ENCODE measurements at regions not wholly inside any gene's neighbourhood (a gene's known extent, or its start where the extent isn't known, plus 50 kb on each side); places are given as distances from the start of the nearest gene placed in this dataset.

DNA sequence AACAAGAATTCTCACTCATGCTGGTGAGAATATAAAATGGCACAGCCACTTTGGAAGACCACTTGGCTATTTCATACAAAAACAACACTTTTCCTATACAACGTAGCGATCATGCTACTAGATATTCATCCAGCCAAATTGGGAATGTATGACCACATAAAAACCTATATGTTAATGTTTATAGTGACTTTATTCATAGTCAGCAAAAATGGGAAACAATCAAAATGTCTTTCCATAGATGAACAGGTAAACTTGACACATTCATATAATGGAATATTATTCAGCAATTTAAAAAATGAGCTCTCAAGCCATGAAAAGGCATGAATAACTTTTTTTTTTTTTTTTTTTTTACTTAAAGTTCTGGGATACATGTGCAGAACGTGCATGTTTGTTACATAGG is 445.2 kb downstream of the ZBBX start:
- Histone ChIP-seq H3K9me3 (ENCODE audit: control insufficient read depth, insufficient read depth, low read length) (no peaks in the 10 kb centered on the region), H3K4me1 (ENCODE audit: control insufficient read depth, low read length) (no peaks in the 10 kb centered on the region), H3F3A (ENCODE audit: control insufficient read depth, insufficient read depth) (no peaks in the 10 kb centered on the region), H3K4me2 (ENCODE audit: low read length) (no peak overlapping the region), H3K27ac (ENCODE audit: low read depth, low read length) (no peak overlapping the region), H3K4me3 (ENCODE audit: low read length) (no peak overlapping the region), H3K79me2 (ENCODE audit: control insufficient read depth, low read length) (no peaks in the 10 kb centered on the region), H3K9me2 (replicated peaks; ENCODE audit: control insufficient read depth, low read length) (no peaks in the 10 kb centered on the region), H3K36me3 (ENCODE audit: control insufficient read depth, low read length) (no peaks in the 10 kb centered on the region), H3K27me3 (ENCODE audit: control insufficient read depth, low read length) (no peaks in the 10 kb centered on the region), H4K20me1 (ENCODE audit: control insufficient read depth, insufficient read depth, low read depth, low read length) (no peaks in the 10 kb centered on the region)
- TF ChIP-seq EZH2phosphoT487 (IDR thresholded peaks at IDR 0.05; ENCODE audit: borderline replicate concordance, low read length) (no peak), CTCF (IDR thresholded peaks at IDR 0.05; ENCODE audit: low read depth, low read length, poor library complexity, severe bottlenecking) (no peak)

DNA sequence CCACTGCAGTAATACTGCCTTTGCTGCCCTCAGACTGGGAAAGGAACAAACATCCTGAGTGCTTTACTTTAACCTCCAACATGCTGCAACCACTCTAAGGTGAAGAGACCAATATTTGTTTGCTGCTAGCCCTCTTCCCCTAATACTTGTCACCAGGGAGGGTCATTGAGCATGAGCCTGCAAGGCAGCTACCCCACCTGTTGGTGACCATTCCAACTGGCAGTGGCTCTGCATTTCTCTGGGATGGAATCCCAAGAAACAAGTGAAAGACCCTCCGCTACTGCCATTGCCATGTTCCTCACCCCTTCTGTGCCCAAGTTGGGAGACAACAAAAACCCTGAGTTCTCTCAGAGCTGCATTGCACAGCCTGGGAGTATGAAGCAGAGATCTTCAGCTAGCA is 462.7 kb downstream of the ZBBX start:
- Histone ChIP-seq H3K27me3 (ENCODE audit: control insufficient read depth, low read length) (no peaks in the 10 kb centered on the region), H4K20me1 (ENCODE audit: control insufficient read depth, insufficient read depth, low read depth, low read length) (no peaks in the 10 kb centered on the region), H3K36me3 (ENCODE audit: control insufficient read depth, low read length) (no peaks in the 10 kb centered on the region), H3F3A (ENCODE audit: control insufficient read depth, insufficient read depth) (no peaks in the 10 kb centered on the region), H3K4me3 (ENCODE audit: low read length) (no peak overlapping the region), H3K9me3 (ENCODE audit: control insufficient read depth, insufficient read depth, low read length) (no peaks in the 10 kb centered on the region), H3K4me1 (ENCODE audit: control insufficient read depth, low read length) (no peaks in the 10 kb centered on the region), H3K9me2 (replicated peaks; ENCODE audit: control insufficient read depth, low read length) (no peaks in the 10 kb centered on the region), H3K4me2 (ENCODE audit: low read length) (no peak overlapping the region), H3K27ac (ENCODE audit: low read depth, low read length) (no peak overlapping the region), H3K79me2 (ENCODE audit: control insufficient read depth, low read length) (no peaks in the 10 kb centered on the region)
- no peak for TF ChIP-seq EZH2phosphoT487 (IDR thresholded peaks at IDR 0.05; ENCODE audit: borderline replicate concordance, low read length)
- TF ChIP-seq CTCF (IDR thresholded peaks at IDR 0.05; ENCODE audit: low read depth, low read length, poor library complexity, severe bottlenecking) = no peak

- H3K9me3 ChIP-seq (ENCODE audit: control insufficient read depth, insufficient read depth, low read length) = no peaks in the 10 kb centered on the region
- no peaks in the 10 kb centered on the region for H4K20me1 ChIP-seq (ENCODE audit: control insufficient read depth, insufficient read depth, low read depth, low read length)
- TF ChIP-seq EZH2phosphoT487 (IDR thresholded peaks at IDR 0.05; ENCODE audit: borderline replicate concordance, low read length) (no peak), CTCF (IDR thresholded peaks at IDR 0.05; ENCODE audit: low read depth, low read length, poor library complexity, severe bottlenecking) (no peak)
- H3F3A ChIP-seq (ENCODE audit: control insufficient read depth, insufficient read depth) = no peaks in the 10 kb centered on the region
- H3K36me3 ChIP-seq (ENCODE audit: control insufficient read depth, low read length) = no peaks in the 10 kb centered on the region
- H3K4me2 ChIP-seq (ENCODE audit: low read length) = no peak overlapping the region
- H3K27ac ChIP-seq (ENCODE audit: low read depth, low read length) = no peak overlapping the region
- no peak overlapping the region for H3K4me3 ChIP-seq (ENCODE audit: low read length)
- no peaks in the 10 kb centered on the region for H3K4me1 ChIP-seq (ENCODE audit: control insufficient read depth, low read length)
- H3K79me2 ChIP-seq (ENCODE audit: control insufficient read depth, low read length) = no peaks in the 10 kb centered on the region
- no peaks in the 10 kb centered on the region for H3K27me3 ChIP-seq (ENCODE audit: control insufficient read depth, low read length)
- no peaks in the 10 kb centered on the region for H3K9me2 ChIP-seq (replicated peaks; ENCODE audit: control insufficient read depth, low read length)
These were observed 477.7 kb downstream of the ZBBX start for GRCh38 chr3:166902374-166902773.
